ENCODE measurements at regions not wholly inside any gene's neighbourhood (a gene's known extent, or its start where the extent isn't known, plus 50 kb on each side); places are given as distances from the start of the nearest gene placed in this dataset.

- H3K9ac ChIP-seq: no peak overlapping the region
- no peak overlapping the region for H3K4me2 ChIP-seq
- no peak for TF ChIP-seq Cebpa-rat (IDR thresholded peaks at IDR 0.05)
- H3K4me1 ChIP-seq: peaks cover 30% of the 10 kb centered on the region
- peaks cover 46% of the 10 kb centered on the region; the same call in 1 of the 2 replicates for H3K36me3 ChIP-seq
- no peaks in the 10 kb centered on the region for H3K27me3 ChIP-seq
- H3K4me3 ChIP-seq: no peak overlapping the region
- no peak overlapping the region for H3K27ac ChIP-seq
- no peaks in the 10 kb centered on the region for H3K9me3 ChIP-seq
- H4K20me1 ChIP-seq: peaks cover 89% of the 10 kb centered on the region; the same call in 1 of the 2 replicates
Measured at GRCh38 chr5:167644619-167645018, 646.8 kb upstream of the WWC1 start.

DNA sequence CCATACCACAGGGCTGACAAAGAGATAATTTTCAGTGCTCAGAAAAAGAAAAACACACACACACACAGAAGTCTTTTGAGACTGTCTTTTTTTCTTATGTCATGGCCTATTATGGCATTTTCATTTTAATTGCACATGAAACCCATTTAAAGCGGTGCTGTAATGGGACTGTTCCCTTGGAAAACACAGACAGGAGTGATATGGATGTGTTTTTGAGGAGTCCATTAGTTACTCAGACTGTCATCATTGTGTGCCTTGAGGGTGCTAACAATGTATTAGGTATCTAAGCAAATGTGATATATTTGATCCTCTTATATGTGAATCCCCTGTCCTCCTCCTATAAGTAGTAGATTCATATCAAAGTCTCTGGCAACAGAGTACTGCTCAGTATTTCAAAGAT lies 642.0 kb upstream of the WWC1 start:
- H3K4me1 ChIP-seq: no peaks in the 10 kb centered on the region
- peaks cover 87% of the 10 kb centered on the region for H3K36me3 ChIP-seq
- no peaks in the 10 kb centered on the region for H3K27me3 ChIP-seq
- TF ChIP-seq Cebpa-rat (IDR thresholded peaks at IDR 0.05): no peak
- no peak overlapping the region for H3K9ac ChIP-seq
- H3K4me2 ChIP-seq: no peak overlapping the region
- H3K4me3 ChIP-seq: no peak overlapping the region
- H3K27ac ChIP-seq: no peak overlapping the region
- H4K20me1 ChIP-seq: peaks cover 86% of the 10 kb centered on the region; the same call in 1 of the 2 replicates
- no peaks in the 10 kb centered on the region for H3K9me3 ChIP-seq

DNA sequence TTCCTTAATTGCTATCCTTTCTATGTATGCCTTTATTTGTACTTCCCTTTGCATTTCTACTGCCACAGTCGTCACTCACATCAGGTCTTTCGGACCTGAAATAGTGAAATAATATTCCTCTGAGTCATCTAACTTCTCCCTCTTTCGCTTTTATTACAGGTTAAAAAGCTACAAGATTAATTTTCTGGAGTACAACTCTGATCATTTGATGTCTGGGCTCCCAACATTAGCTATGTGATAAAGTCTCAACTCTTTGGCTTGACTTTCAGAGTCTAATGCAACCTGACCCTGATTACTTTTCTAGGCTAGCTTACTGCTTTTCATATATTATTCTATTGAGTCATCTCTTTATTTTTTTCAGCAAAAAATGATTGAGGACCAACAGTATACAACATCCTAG lies 638.8 kb upstream of the WWC1 start:
- H3K27ac ChIP-seq: no peak overlapping the region
- no peak overlapping the region for H3K4me2 ChIP-seq

DNA sequence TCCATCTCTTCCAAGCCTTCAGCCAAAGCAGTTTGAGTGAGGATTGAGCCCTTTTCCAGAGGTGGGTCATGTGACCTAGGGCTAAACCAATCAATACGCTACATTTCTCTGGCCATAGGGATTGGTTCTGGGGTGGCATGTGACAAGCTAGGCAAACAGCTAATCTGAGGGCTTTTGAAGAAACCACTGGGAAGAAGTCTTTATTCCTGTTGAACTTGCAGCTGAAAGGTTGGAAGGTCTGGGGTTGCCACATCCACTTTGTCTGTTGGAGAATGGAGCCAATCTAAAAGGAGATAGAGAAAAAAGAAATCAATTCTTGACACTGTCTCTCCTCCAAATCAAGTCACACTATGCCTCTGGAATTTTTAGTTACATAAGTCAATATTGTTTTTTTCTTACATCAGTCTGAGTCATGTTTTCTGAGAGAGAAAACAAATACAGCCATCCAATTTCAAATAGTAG lies 637.8 kb upstream of the WWC1 start:
- Histone ChIP-seq H3K9ac (no peak overlapping the region), H4K20me1 (peaks cover 89% of the 10 kb centered on the region; the same call in 1 of the 2 replicates), H3K4me1 (no peaks in the 10 kb centered on the region), H3K36me3 (peaks cover 74% of the 10 kb centered on the region), H3K27ac (no peak overlapping the region), H3K9me3 (no peaks in the 10 kb centered on the region), H3K4me2 (no peak overlapping the region), H3K27me3 (no peaks in the 10 kb centered on the region), H3K4me3 (no peak overlapping the region)
- TF ChIP-seq Cebpa-rat (IDR thresholded peaks at IDR 0.05): no peak

More for the DNA sequence above, 638.8 kb upstream of the WWC1 start:
- TF ChIP-seq Cebpa-rat (IDR thresholded peaks at IDR 0.05): no peak
- Histone ChIP-seq H3K36me3 (peaks cover 84% of the 10 kb centered on the region), H3K27me3 (no peaks in the 10 kb centered on the region), H4K20me1 (peaks cover 90% of the 10 kb centered on the region; the same call in 1 of the 2 replicates), H3K4me1 (no peaks in the 10 kb centered on the region), H3K4me3 (no peak overlapping the region), H3K9me3 (no peaks in the 10 kb centered on the region), H3K9ac (no peak overlapping the region)

DNA sequence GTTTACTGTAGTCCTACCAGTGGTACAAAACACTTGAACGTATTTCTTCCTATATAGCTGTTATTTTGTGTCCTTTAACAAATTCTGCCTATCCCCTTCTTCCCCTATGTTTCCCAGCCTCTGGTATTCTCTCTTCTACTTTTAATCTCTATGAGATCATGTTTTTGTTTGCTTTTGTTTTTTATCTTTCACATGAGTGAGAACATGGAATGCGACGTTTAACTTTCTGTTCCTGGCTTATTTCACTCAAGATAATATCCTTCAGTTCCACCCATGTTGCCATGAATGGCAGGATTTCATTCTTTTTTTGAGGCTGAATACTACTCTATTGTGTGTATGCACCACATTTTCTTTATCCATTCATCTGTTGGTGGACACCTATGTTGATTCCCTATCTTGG lies 634.4 kb upstream of the WWC1 start:
- TF ChIP-seq Cebpa-rat (IDR thresholded peaks at IDR 0.05): no peak
- H3K36me3 ChIP-seq: peaks cover 44% of the 10 kb centered on the region
- no peaks in the 10 kb centered on the region for H3K27me3 ChIP-seq
- no peak overlapping the region for H3K4me3 ChIP-seq
- H3K9ac ChIP-seq: no peak overlapping the region
- peaks cover 81% of the 10 kb centered on the region; the same call in 1 of the 2 replicates for H4K20me1 ChIP-seq
- H3K27ac ChIP-seq: no peak overlapping the region
- H3K9me3 ChIP-seq: no peaks in the 10 kb centered on the region
- no peak overlapping the region for H3K4me2 ChIP-seq
- peaks cover 4% of the 10 kb centered on the region for H3K4me1 ChIP-seq

- no peak overlapping the region for H3K4me3 ChIP-seq
Measured at GRCh38 chr5:167658889-167659288, 632.6 kb upstream of the WWC1 start.

GRCh38 chr5:167661605-167662004 lies 629.8 kb upstream of the WWC1 start:
- Histone ChIP-seq H3K4me1 (peaks cover 41% of the 10 kb centered on the region), H3K36me3 (no peaks in the 10 kb centered on the region), H3K9me3 (no peaks in the 10 kb centered on the region), H3K4me2 (no peak overlapping the region), H3K27ac (no peak overlapping the region), H3K27me3 (no peaks in the 10 kb centered on the region), H4K20me1 (peaks cover 86% of the 10 kb centered on the region; the same call in 1 of the 2 replicates), H3K4me3 (no peak overlapping the region), H3K9ac (no peak overlapping the region)
- TF ChIP-seq Cebpa-rat (IDR thresholded peaks at IDR 0.05): no peak

More at GRCh38 chr5:167658889-167659288, 632.6 kb upstream of the WWC1 start:
- Histone ChIP-seq H3K36me3 (peaks cover 25% of the 10 kb centered on the region), H3K27me3 (no peaks in the 10 kb centered on the region), H3K4me1 (peaks cover 14% of the 10 kb centered on the region), H3K9ac (no peak overlapping the region), H3K9me3 (no peaks in the 10 kb centered on the region), H3K27ac (no peak overlapping the region), H3K4me2 (no peak overlapping the region), H4K20me1 (peaks cover 86% of the 10 kb centered on the region; the same call in 1 of the 2 replicates)
- no peak for TF ChIP-seq Cebpa-rat (IDR thresholded peaks at IDR 0.05)

DNA sequence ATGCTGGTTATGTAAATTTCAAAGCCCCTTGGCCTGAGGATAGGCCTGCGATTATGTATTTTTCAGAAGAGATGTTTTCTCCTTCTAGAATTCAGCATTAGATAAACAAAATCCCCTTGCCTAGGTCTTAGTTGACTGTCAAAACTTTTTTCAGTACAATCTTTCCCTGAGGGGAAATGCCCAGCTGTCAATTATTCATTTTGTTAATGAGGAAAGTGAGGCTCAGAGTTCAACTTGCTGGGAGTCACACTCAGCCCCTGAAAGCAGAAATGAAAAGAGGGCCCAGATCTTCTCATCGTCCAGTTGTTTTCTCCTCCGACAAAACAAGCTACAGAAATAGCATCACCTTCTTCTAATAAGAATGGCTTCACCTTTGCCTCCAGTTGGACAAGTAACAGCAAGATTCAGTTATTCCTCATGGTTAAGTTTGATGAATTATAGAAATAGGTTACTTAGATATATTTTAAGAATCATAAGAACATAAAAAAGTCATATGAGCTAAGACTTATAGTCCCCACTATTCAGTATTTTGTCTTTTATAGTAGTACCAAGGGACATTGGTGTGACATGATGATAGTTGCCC lies 627.1 kb upstream of the WWC1 start:
- Histone ChIP-seq H3K4me3 (no peak overlapping the region), H3K9me3 (no peaks in the 10 kb centered on the region), H3K27ac (no peak overlapping the region), H3K9ac (no peak overlapping the region), H3K27me3 (no peaks in the 10 kb centered on the region), H3K36me3 (peaks cover 5% of the 10 kb centered on the region; the same call in 1 of the 2 replicates), H4K20me1 (peaks cover 94% of the 10 kb centered on the region; the same call in 1 of the 2 replicates), H3K4me1 (peaks cover 58% of the 10 kb centered on the region), H3K4me2 (no peak overlapping the region)
- no peak for TF ChIP-seq Cebpa-rat (IDR thresholded peaks at IDR 0.05)

GRCh38 chr5:167665841-167666375 lies 625.5 kb upstream of the WWC1 start:
- H3K27ac ChIP-seq: no peak overlapping the region
- H3K4me1 ChIP-seq: peaks cover 72% of the 10 kb centered on the region
- H3K4me3 ChIP-seq: no peak overlapping the region
- peaks cover 95% of the 10 kb centered on the region for H4K20me1 ChIP-seq
- no peak overlapping the region for H3K9ac ChIP-seq
- peak overlapping the region; percentile 31 for H3K4me2 ChIP-seq
- H3K27me3 ChIP-seq: no peaks in the 10 kb centered on the region
- H3K9me3 ChIP-seq: no peaks in the 10 kb centered on the region
- H3K36me3 ChIP-seq: peaks cover 11% of the 10 kb centered on the region; the same call in 1 of the 2 replicates
- TF ChIP-seq Cebpa-rat (IDR thresholded peaks at IDR 0.05): no peak

GRCh38 chr5:167671176-167671575 lies 620.3 kb upstream of the WWC1 start:
- Histone ChIP-seq H3K27ac (no peak overlapping the region), H3K4me1 (peaks cover 36% of the 10 kb centered on the region), H3K36me3 (peaks cover 53% of the 10 kb centered on the region; the same call in 1 of the 2 replicates), H3K9me3 (peaks cover 15% of the 10 kb centered on the region), H4K20me1 (peaks cover 58% of the 10 kb centered on the region), H3K27me3 (no peaks in the 10 kb centered on the region), H3K9ac (no peak overlapping the region), H3K4me2 (no peak overlapping the region), H3K4me3 (no peak overlapping the region)
- TF ChIP-seq Cebpa-rat (IDR thresholded peaks at IDR 0.05): no peak
